ENCODE measurements at regions not wholly inside any gene's neighbourhood (a gene's known extent, or its start where the extent isn't known, plus 50 kb on each side); places are given as distances from the start of the nearest gene placed in this dataset.

DNA sequence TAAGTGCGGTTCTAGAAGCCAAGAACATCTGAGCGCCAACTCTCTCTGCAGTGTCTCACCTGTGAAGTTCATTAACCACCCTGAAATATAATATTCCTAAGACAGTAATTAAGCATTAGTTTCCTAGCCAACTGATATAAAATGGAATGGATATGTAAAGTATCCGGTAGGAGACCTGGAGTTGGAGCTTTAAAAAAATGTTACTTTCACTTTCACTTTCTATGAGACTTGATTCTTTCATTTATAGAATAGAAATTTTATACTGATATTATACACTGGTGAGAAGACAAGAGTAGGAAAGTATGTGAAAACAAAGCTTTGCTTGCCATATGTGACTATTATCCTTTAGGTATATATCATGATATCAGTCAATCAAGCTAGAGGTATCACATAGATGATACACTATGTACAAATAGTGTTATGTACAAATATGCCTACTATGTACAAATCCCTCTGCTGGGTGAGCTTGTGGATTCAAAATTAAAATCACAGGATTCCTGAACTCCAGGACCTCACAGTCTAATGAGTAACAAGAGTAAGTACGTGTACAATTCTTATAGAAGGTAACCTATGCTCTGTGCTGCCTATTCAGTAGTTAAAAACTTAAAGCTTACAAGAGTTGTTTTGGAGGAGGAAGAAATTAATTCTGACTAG, 934.2 kb downstream of the TTLL7 start:
- dilution Hi-C loops (cut with HindIII; ENCODE audit: low sequenced_read_pairs, unreplicated experiment), result no loop called here
- H3K4me1 ChIP-seq (ENCODE audit: control insufficient read depth, insufficient read depth, low read length), result no peaks in the 10 kb centered on the region
- H2AK9ac ChIP-seq (replicated peaks; ENCODE audit: low read depth, low read length, poor library complexity), result no peak overlapping the region
- in situ Hi-C loops (cut with MboI; ENCODE audit: low sequenced_read_pairs), result no loop called here
- WGBS, 2 experiments (ENCODE audit: extremely low coverage in 2 of 2, insufficient read length in 1 of 2), result no CpG with 5 or more reads among the region's 4 CpGs
- TF ChIP-seq RAD21 (IDR thresholded peaks at IDR 0.05; ENCODE audit: low read length) (no peak), MAFK (IDR thresholded peaks at IDR 0.05; ENCODE audit: low read depth, low read length) (no peak), USF2 (IDR thresholded peaks at IDR 0.05; ENCODE audit: low read depth, low read length) (no peak), CEBPB (IDR thresholded peaks at IDR 0.05; ENCODE audit: low read depth, low read length) (no peak), FOS (IDR thresholded peaks at IDR 0.05; ENCODE audit: low read depth, low read length) (no peak), NFE2L2 (IDR thresholded peaks at IDR 0.05; ENCODE audit: low read depth, low read length) (no peak), MXI1 (IDR thresholded peaks at IDR 0.05; ENCODE audit: borderline replicate concordance, low read depth, low read length) (no peak), MAZ (IDR thresholded peaks at IDR 0.05; ENCODE audit: borderline replicate concordance, low read depth, low read length) (no peak)
- TF ChIP-seq, protein P1, sequence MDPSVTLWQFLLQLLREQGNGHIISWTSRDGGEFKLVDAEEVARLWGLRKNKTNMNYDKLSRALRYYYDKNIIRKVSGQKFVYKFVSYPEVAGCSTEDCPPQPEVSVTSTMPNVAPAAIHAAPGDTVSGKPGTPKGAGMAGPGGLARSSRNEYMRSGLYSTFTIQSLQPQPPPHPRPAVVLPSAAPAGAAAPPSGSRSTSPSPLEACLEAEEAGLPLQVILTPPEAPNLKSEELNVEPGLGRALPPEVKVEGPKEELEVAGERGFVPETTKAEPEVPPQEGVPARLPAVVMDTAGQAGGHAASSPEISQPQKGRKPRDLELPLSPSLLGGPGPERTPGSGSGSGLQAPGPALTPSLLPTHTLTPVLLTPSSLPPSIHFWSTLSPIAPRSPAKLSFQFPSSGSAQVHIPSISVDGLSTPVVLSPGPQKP (IDR thresholded peaks at IDR 0.05; ENCODE audit: borderline replicate concordance, low read depth, low read length), result no peak
- no peak overlapping the region for H3K56ac ChIP-seq (ENCODE audit: extremely low read depth, insufficient read depth, low read length)
- no peak overlapping the region for H2BK20ac ChIP-seq (ENCODE audit: low read depth, low read length)
- H2BK5ac ChIP-seq (ENCODE audit: low read depth, low read length, poor library complexity, severe bottlenecking), result no peak overlapping the region
- H3K27me3 ChIP-seq (ENCODE audit: control insufficient read depth, insufficient read depth, low read length), result no peaks in the 10 kb centered on the region
- no peak overlapping the region for H2BK15ac ChIP-seq (ENCODE audit: low read depth, low read length)
- H3K79me1 ChIP-seq (ENCODE audit: low read depth in 1 of 2, low read length in 2 of 2), result no peaks in the 10 kb centered on the region
- H3K23ac ChIP-seq (ENCODE audit: low read depth, low read length), result no peak overlapping the region
- H4K5ac ChIP-seq (ENCODE audit: low read depth, low read length), result no peak overlapping the region
- ChIA-PET POLR2A (ENCODE audit: unreplicated experiment) (no interaction called here), CTCF (no interaction called here)
- no peaks in the 10 kb centered on the region for H3K36me3 ChIP-seq (ENCODE audit: control insufficient read depth, insufficient read depth, low read length)
- no peak overlapping the region for H3K4ac ChIP-seq (ENCODE audit: low read depth, low read length)
- H3K4me3 ChIP-seq (ENCODE audit: insufficient read depth, low read depth, low read length), result no peak overlapping the region
- H4K91ac ChIP-seq (ENCODE audit: insufficient read depth, low read depth, low read length), result no peak overlapping the region
- ATAC-seq (ENCODE audit: low read depth) (no peak), DNase-seq (no peak)
- H3K9me3 ChIP-seq (ENCODE audit: control insufficient read depth, insufficient read depth, low read length), result peaks cover 4% of the 10 kb centered on the region; the same call in 1 of the 2 replicates
- BruUV-seq (replicated peaks), result no TSS peak
- H2AK5ac ChIP-seq (ENCODE audit: low read depth, low read length), result no peak overlapping the region
- no peak overlapping the region for H3K9ac ChIP-seq (ENCODE audit: low read depth, low read length)
- no peak overlapping the region for H2AFZ ChIP-seq (replicated peaks; ENCODE audit: low read length, poor library complexity)
- no peak overlapping the region for H2BK120ac ChIP-seq (ENCODE audit: low read depth, low read length)
- H3K9me1 ChIP-seq (ENCODE audit: insufficient read depth, low read length), result no peaks in the 10 kb centered on the region
- no peak overlapping the region for H3K4me2 ChIP-seq (ENCODE audit: low read depth, low read length)
- H4K8ac ChIP-seq (ENCODE audit: low read depth in 2 of 2, low read length in 2 of 2), result no peak overlapping the region
- intact Hi-C loops (cut with micrococcal nuclease), result no loop called here
- no peak overlapping the region for H3K14ac ChIP-seq (replicated peaks; ENCODE audit: low read depth, low read length)
- H3K18ac ChIP-seq (ENCODE audit: low read depth, low read length), result no peak overlapping the region
- no peaks in the 10 kb centered on the region for H4K20me1 ChIP-seq (ENCODE audit: insufficient read depth, low read length)
- H3K27ac ChIP-seq (ENCODE audit: insufficient read depth, low read length), result no peak overlapping the region
